ENCODE measurements at regions not wholly inside any gene's neighbourhood (a gene's known extent, or its start where the extent isn't known, plus 50 kb on each side); places are given as distances from the start of the nearest gene placed in this dataset.

DNA sequence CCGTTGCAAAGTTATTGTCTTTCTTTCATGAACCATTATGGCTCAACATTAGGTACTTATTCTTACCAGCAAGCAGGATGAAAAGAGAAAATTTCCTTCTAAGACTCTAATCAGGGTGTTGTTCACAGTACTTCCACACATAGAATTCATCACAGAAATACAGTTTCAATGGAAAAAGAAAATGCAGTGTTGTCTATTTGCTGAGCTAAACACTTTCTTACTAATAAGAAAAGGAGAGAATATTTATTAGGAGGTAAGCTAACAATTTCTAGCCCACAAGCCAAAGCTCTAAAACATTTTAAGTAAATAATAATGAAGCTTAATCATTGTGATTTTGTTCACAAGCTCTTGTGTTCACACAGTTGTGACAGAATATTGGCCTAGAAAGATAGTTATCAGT lies 1772.8 kb upstream of the PCDH7 start:
- no peak overlapping the region for H3K9ac ChIP-seq (ENCODE audit: control insufficient read depth, insufficient read depth, low read length)
- H3K27me3 ChIP-seq (replicated peaks in 1 of 2; ENCODE audit: control insufficient read depth in 2 of 2, insufficient read depth in 2 of 2, low read length in 1 of 2), result no peaks in the 10 kb centered on the region
- no peak overlapping the region for H3K4me2 ChIP-seq (ENCODE audit: control insufficient read depth, insufficient read depth)
- no peak overlapping the region for H3K27ac ChIP-seq (ENCODE audit: control insufficient read depth, insufficient read depth)
- no peaks in the 10 kb centered on the region for H3K79me2 ChIP-seq (ENCODE audit: control insufficient read depth, insufficient read depth, low read length)
- BruUV-seq (replicated peaks), result no TSS peak
- TF ChIP-seq NR2F1 (conservative IDR thresholded peaks at IDR 0.05) (no peak), KDM1A (IDR thresholded peaks at IDR 0.05; ENCODE audit: borderline replicate concordance) (no peak), SMARCA5 (IDR thresholded peaks at IDR 0.05) (no peak), PML (IDR thresholded peaks at IDR 0.05; ENCODE audit: low read length) (no peak), NBN (IDR thresholded peaks at IDR 0.05) (no peak), YY1 (IDR thresholded peaks at IDR 0.05; ENCODE audit: low read depth, low read length) (no peak), FOXM1 (IDR thresholded peaks at IDR 0.05; ENCODE audit: low read depth, low read length) (no peak), GATAD2B (conservative IDR thresholded peaks at IDR 0.05; ENCODE audit: low read depth) (no peak), ZZZ3 (IDR thresholded peaks at IDR 0.05; ENCODE audit: control insufficient read depth, insufficient read length, low read depth) (no peak), CREB1 (IDR thresholded peaks at IDR 0.05; ENCODE audit: low read depth) (no peak), FOS (IDR thresholded peaks at IDR 0.05; ENCODE audit: borderline replicate concordance, extremely low read depth, insufficient read length) (no peak), EP300 (IDR thresholded peaks at IDR 0.05; ENCODE audit: borderline replicate concordance in 1 of 2, control insufficient read depth in 1 of 2, low read depth in 2 of 2, low read length in 2 of 2) (no peak), ZBED1 (IDR thresholded peaks at IDR 0.05; ENCODE audit: borderline replicate concordance) (no peak), DPF2 (IDR thresholded peaks at IDR 0.05) (no peak), HDAC2 (IDR thresholded peaks at IDR 0.05) (no peak), NR2C2 (IDR thresholded peaks at IDR 0.05; ENCODE audit: borderline replicate concordance, control insufficient read depth, insufficient read length, low read depth) (no peak), ESRRA (IDR thresholded peaks at IDR 0.05; ENCODE audit: low read length) (no peak), GABPA (IDR thresholded peaks at IDR 0.05; ENCODE audit: low read depth) (no peak)
- TF ChIP-seq, protein P1, sequence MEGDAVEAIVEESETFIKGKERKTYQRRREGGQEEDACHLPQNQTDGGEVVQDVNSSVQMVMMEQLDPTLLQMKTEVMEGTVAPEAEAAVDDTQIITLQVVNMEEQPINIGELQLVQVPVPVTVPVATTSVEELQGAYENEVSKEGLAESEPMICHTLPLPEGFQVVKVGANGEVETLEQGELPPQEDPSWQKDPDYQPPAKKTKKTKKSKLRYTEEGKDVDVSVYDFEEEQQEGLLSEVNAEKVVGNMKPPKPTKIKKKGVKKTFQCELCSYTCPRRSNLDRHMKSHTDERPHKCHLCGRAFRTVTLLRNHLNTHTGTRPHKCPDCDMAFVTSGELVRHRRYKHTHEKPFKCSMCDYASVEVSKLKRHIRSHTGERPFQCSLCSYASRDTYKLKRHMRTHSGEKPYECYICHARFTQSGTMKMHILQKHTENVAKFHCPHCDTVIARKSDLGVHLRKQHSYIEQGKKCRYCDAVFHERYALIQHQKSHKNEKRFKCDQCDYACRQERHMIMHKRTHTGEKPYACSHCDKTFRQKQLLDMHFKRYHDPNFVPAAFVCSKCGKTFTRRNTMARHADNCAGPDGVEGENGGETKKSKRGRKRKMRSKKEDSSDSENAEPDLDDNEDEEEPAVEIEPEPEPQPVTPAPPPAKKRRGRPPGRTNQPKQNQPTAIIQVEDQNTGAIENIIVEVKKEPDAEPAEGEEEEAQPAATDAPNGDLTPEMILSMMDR (IDR thresholded peaks at IDR 0.05 in 2 of 3, conservative IDR thresholded peaks at IDR 0.05 in 1 of 3; ENCODE audit: control insufficient read depth in 2 of 3, extremely low read depth in 1 of 3, insufficient read depth in 1 of 3, low read depth in 3 of 3, low read length in 3 of 3), result no peak
- TF ChIP-seq, protein P2, sequence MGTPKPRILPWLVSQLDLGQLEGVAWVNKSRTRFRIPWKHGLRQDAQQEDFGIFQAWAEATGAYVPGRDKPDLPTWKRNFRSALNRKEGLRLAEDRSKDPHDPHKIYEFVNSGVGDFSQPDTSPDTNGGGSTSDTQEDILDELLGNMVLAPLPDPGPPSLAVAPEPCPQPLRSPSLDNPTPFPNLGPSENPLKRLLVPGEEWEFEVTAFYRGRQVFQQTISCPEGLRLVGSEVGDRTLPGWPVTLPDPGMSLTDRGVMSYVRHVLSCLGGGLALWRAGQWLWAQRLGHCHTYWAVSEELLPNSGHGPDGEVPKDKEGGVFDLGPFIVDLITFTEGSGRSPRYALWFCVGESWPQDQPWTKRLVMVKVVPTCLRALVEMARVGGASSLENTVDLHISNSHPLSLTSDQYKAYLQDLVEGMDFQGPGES (IDR thresholded peaks at IDR 0.05), result no peak
- RAD21 ChIA-PET (ENCODE audit: unreplicated experiment), result no interaction called here
- H3K36me3 ChIP-seq (ENCODE audit: control insufficient read depth in 2 of 2, insufficient read depth in 2 of 2, low read length in 1 of 2), result no peaks in the 10 kb centered on the region
- H3K4me3 ChIP-seq, result no peak overlapping the region
- POLR2A ChIA-PET, result no interaction called here
- SMC1A ChIA-PET (ENCODE audit: uncharacterized antibody, unreplicated experiment), result no interaction called here
- in situ Hi-C loops (cut with MboI) (no loop called here), intact Hi-C loops (cut with micrococcal nuclease; ENCODE audit: unreplicated experiment) (no loop called here)
- ATAC-seq (no peak), DNase-seq (ENCODE audit: low read depth, low spot score) (no peak), FAIRE-seq (no peak)
- no peaks in the 10 kb centered on the region for H3K9me3 ChIP-seq (replicated peaks; ENCODE audit: control insufficient read depth, insufficient read depth, low read length)
- no peaks in the 10 kb centered on the region for H4K20me1 ChIP-seq (ENCODE audit: control insufficient read depth, insufficient read depth)
- no peak overlapping the region for H2AFZ ChIP-seq (ENCODE audit: control insufficient read depth, low read depth, low read length)
- CTCF ChIA-PET, result interaction anchor here (0.6 kb wide), 1 partner anchor 480 kb away, joined by 3 read pairs; no protein-coding TSS in a partner anchor
- 0% methylated on average over 1 of the region's 1 CpG for WGBS (ENCODE audit: insufficient coverage, insufficient replicate concordance, low lambda C conversion rate, missing lambda C conversion rate)
- H3K4me1 ChIP-seq (ENCODE audit: control insufficient read depth, insufficient read depth, low read length), result no peaks in the 10 kb centered on the region

All from GM12878 (cell line).